ENCODE measurements at regions not wholly inside any gene's neighbourhood (a gene's known extent, or its start where the extent isn't known, plus 50 kb on each side); places are given as distances from the start of the nearest gene placed in this dataset.

- Histone ChIP-seq H3K27ac (ENCODE audit: low read length) (no peak overlapping the region), H3K36me3 (ENCODE audit: control insufficient read depth in 2 of 2, insufficient read depth in 2 of 2, low read length in 2 of 2) (no peaks in the 10 kb centered on the region), H3K9ac (ENCODE audit: low read length in 2 of 2) (no peak overlapping the region), H3K4me3 (ENCODE audit: low read length in 2 of 2) (no peak overlapping the region), H3K9me3 (ENCODE audit: control insufficient read depth in 2 of 2, low read length in 2 of 2) (no peaks in the 10 kb centered on the region), H3K27me3 (ENCODE audit: control insufficient read depth in 1 of 2, insufficient read depth in 2 of 2, low read length in 2 of 2) (no peaks in the 10 kb centered on the region), H3K4me1 (ENCODE audit: control insufficient read depth, insufficient read depth, low read length) (no peaks in the 10 kb centered on the region)
Measured at GRCh38 chr3:102682741-102683140, 247.9 kb downstream of the ZPLD1 start.

DNA sequence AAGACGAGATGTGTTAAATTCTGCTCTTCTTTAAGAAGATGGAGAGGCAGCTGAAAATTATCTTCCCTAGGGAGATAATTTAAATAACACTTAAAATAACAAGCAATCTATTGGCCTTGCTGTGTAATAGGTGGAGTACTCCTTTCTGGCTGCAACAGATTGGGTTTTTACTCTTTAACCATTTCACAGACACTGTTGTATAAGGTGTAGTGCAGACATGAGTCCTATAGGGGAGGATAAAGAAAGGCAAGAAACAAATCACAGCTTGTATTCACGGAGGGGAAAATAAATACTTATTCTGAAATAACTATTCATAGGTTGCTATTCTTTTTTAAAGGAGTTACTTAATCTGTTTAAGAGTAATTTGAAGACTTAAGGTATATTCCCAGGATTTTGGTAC, 252.0 kb downstream of the ZPLD1 start:
- H3K9me3 ChIP-seq (ENCODE audit: control insufficient read depth in 2 of 2, low read length in 2 of 2): no peaks in the 10 kb centered on the region
- no peaks in the 10 kb centered on the region for H3K36me3 ChIP-seq (ENCODE audit: control insufficient read depth in 2 of 2, insufficient read depth in 2 of 2, low read length in 2 of 2)
- no peaks in the 10 kb centered on the region for H3K4me1 ChIP-seq (ENCODE audit: control insufficient read depth, insufficient read depth, low read length)
- no peak overlapping the region for H3K4me3 ChIP-seq (ENCODE audit: low read length in 2 of 2)
- no peaks in the 10 kb centered on the region for H3K27me3 ChIP-seq (ENCODE audit: control insufficient read depth in 1 of 2, insufficient read depth in 2 of 2, low read length in 2 of 2)
- no peak overlapping the region for H3K9ac ChIP-seq (ENCODE audit: low read length in 2 of 2)
- H3K27ac ChIP-seq (ENCODE audit: low read length): no peak overlapping the region

- no peak overlapping the region for H3K4me3 ChIP-seq (ENCODE audit: low read length in 2 of 2)
- H3K9ac ChIP-seq (ENCODE audit: low read length in 2 of 2): no peak overlapping the region
- H3K4me1 ChIP-seq (ENCODE audit: control insufficient read depth, insufficient read depth, low read length): no peaks in the 10 kb centered on the region
- H3K27me3 ChIP-seq (ENCODE audit: control insufficient read depth in 1 of 2, insufficient read depth in 2 of 2, low read length in 2 of 2): no peaks in the 10 kb centered on the region
- H3K9me3 ChIP-seq (ENCODE audit: control insufficient read depth in 2 of 2, low read length in 2 of 2): no peaks in the 10 kb centered on the region
- no peaks in the 10 kb centered on the region for H3K36me3 ChIP-seq (ENCODE audit: control insufficient read depth in 2 of 2, insufficient read depth in 2 of 2, low read length in 2 of 2)
- no peak overlapping the region for H3K27ac ChIP-seq (ENCODE audit: low read length)
Measured at GRCh38 chr3:102687851-102688555, 253.2 kb downstream of the ZPLD1 start.

DNA sequence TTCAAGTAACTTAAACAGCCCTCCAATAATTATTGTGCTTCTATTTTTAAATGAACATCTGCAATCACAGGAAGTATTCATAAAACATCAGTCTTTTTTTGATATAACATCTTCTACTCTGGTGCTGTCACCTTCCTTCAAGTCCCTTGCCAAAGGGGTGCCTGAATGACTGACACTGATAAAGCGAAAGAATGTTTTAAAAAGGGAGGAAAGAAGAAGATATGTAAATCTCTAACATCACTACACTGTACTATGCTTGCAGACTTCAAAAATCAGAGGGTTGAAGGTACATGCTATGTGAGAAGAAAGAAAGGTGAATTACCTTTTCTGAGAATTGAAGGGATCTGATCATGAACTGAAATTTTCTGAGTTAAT, 253.7 kb downstream of the ZPLD1 start:
- Histone ChIP-seq H3K9ac (ENCODE audit: low read length in 2 of 2) (no peak overlapping the region), H3K36me3 (ENCODE audit: control insufficient read depth in 2 of 2, insufficient read depth in 2 of 2, low read length in 2 of 2) (no peaks in the 10 kb centered on the region), H3K27ac (ENCODE audit: low read length) (no peak overlapping the region), H3K4me3 (ENCODE audit: low read length in 2 of 2) (no peak overlapping the region), H3K27me3 (ENCODE audit: control insufficient read depth in 1 of 2, insufficient read depth in 2 of 2, low read length in 2 of 2) (no peaks in the 10 kb centered on the region), H3K4me1 (ENCODE audit: control insufficient read depth, insufficient read depth, low read length) (no peaks in the 10 kb centered on the region), H3K9me3 (ENCODE audit: control insufficient read depth in 2 of 2, low read length in 2 of 2) (no peaks in the 10 kb centered on the region)

GRCh38 chr3:102691507-102691906, 256.7 kb downstream of the ZPLD1 start:
- H3K4me3 ChIP-seq (ENCODE audit: low read length in 2 of 2): no peak overlapping the region
- H3K9me3 ChIP-seq (ENCODE audit: control insufficient read depth in 2 of 2, low read length in 2 of 2): no peaks in the 10 kb centered on the region
- no peak overlapping the region for H3K27ac ChIP-seq (ENCODE audit: low read length)
- H3K9ac ChIP-seq (ENCODE audit: low read length in 2 of 2): no peak overlapping the region
- no peaks in the 10 kb centered on the region for H3K36me3 ChIP-seq (ENCODE audit: control insufficient read depth in 2 of 2, insufficient read depth in 2 of 2, low read length in 2 of 2)
- no peaks in the 10 kb centered on the region for H3K4me1 ChIP-seq (ENCODE audit: control insufficient read depth, insufficient read depth, low read length)
- no peaks in the 10 kb centered on the region for H3K27me3 ChIP-seq (ENCODE audit: control insufficient read depth in 1 of 2, insufficient read depth in 2 of 2, low read length in 2 of 2)

GRCh38 chr3:102699104-102699818, 264.4 kb downstream of the ZPLD1 start:
- no peak overlapping the region for H3K27ac ChIP-seq (ENCODE audit: low read length)
- H3K4me3 ChIP-seq (ENCODE audit: low read length in 2 of 2): no peak overlapping the region
- H3K27me3 ChIP-seq (ENCODE audit: control insufficient read depth in 1 of 2, insufficient read depth in 2 of 2, low read length in 2 of 2): no peaks in the 10 kb centered on the region
- H3K9me3 ChIP-seq (ENCODE audit: control insufficient read depth in 2 of 2, low read length in 2 of 2): no peaks in the 10 kb centered on the region
- no peak overlapping the region for H3K9ac ChIP-seq (ENCODE audit: low read length in 2 of 2)
- no peaks in the 10 kb centered on the region for H3K36me3 ChIP-seq (ENCODE audit: control insufficient read depth in 2 of 2, insufficient read depth in 2 of 2, low read length in 2 of 2)
- H3K4me1 ChIP-seq (ENCODE audit: control insufficient read depth, insufficient read depth, low read length): no peaks in the 10 kb centered on the region

DNA sequence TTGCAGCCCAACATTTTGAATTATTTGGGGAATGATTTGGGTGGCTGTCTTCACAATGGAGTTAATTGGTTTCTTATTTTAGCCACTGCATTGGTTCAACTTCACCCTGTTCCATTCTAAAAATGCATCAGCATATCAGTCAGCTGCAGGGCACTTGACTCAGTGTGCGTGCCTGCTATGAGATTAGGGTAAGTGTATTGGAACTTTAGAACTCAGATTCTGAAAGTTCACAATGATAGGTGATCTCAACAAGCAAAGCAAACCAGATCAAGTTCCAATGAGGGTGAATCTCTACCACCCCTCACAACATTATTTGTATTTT, 265.0 kb downstream of the ZPLD1 start:
- no peak overlapping the region for H3K4me3 ChIP-seq (ENCODE audit: low read length in 2 of 2)

GRCh38 chr3:102712896-102713295, 278.1 kb downstream of the ZPLD1 start:
- H3K36me3 ChIP-seq (ENCODE audit: control insufficient read depth in 2 of 2, insufficient read depth in 2 of 2, low read length in 2 of 2): no peaks in the 10 kb centered on the region
- no peaks in the 10 kb centered on the region for H3K9me3 ChIP-seq (ENCODE audit: control insufficient read depth in 2 of 2, low read length in 2 of 2)
- no peak overlapping the region for H3K9ac ChIP-seq (ENCODE audit: low read length in 2 of 2)
- no peak overlapping the region for H3K4me3 ChIP-seq (ENCODE audit: low read length in 2 of 2)
- no peaks in the 10 kb centered on the region for H3K4me1 ChIP-seq (ENCODE audit: control insufficient read depth, insufficient read depth, low read length)
- H3K27ac ChIP-seq (ENCODE audit: low read length): no peak overlapping the region
- no peaks in the 10 kb centered on the region for H3K27me3 ChIP-seq (ENCODE audit: control insufficient read depth in 1 of 2, insufficient read depth in 2 of 2, low read length in 2 of 2)

More for the DNA sequence above, 265.0 kb downstream of the ZPLD1 start:
- no peak overlapping the region for H3K9ac ChIP-seq (ENCODE audit: low read length in 2 of 2)
- no peaks in the 10 kb centered on the region for H3K4me1 ChIP-seq (ENCODE audit: control insufficient read depth, insufficient read depth, low read length)
- no peaks in the 10 kb centered on the region for H3K9me3 ChIP-seq (ENCODE audit: control insufficient read depth in 2 of 2, low read length in 2 of 2)
- no peak overlapping the region for H3K27ac ChIP-seq (ENCODE audit: low read length)
- H3K27me3 ChIP-seq (ENCODE audit: control insufficient read depth in 1 of 2, insufficient read depth in 2 of 2, low read length in 2 of 2): no peaks in the 10 kb centered on the region
- H3K36me3 ChIP-seq (ENCODE audit: control insufficient read depth in 2 of 2, insufficient read depth in 2 of 2, low read length in 2 of 2): no peaks in the 10 kb centered on the region

GRCh38 chr3:102714567-102714966, 279.8 kb downstream of the ZPLD1 start:
- H3K4me1 ChIP-seq (ENCODE audit: control insufficient read depth, insufficient read depth, low read length): no peaks in the 10 kb centered on the region
- no peak overlapping the region for H3K9ac ChIP-seq (ENCODE audit: low read length in 2 of 2)
- no peak overlapping the region for H3K4me3 ChIP-seq (ENCODE audit: low read length in 2 of 2)
- no peak overlapping the region for H3K27ac ChIP-seq (ENCODE audit: low read length)
- H3K9me3 ChIP-seq (ENCODE audit: control insufficient read depth in 2 of 2, low read length in 2 of 2): no peaks in the 10 kb centered on the region
- no peaks in the 10 kb centered on the region for H3K36me3 ChIP-seq (ENCODE audit: control insufficient read depth in 2 of 2, insufficient read depth in 2 of 2, low read length in 2 of 2)
- no peaks in the 10 kb centered on the region for H3K27me3 ChIP-seq (ENCODE audit: control insufficient read depth in 1 of 2, insufficient read depth in 2 of 2, low read length in 2 of 2)

DNA sequence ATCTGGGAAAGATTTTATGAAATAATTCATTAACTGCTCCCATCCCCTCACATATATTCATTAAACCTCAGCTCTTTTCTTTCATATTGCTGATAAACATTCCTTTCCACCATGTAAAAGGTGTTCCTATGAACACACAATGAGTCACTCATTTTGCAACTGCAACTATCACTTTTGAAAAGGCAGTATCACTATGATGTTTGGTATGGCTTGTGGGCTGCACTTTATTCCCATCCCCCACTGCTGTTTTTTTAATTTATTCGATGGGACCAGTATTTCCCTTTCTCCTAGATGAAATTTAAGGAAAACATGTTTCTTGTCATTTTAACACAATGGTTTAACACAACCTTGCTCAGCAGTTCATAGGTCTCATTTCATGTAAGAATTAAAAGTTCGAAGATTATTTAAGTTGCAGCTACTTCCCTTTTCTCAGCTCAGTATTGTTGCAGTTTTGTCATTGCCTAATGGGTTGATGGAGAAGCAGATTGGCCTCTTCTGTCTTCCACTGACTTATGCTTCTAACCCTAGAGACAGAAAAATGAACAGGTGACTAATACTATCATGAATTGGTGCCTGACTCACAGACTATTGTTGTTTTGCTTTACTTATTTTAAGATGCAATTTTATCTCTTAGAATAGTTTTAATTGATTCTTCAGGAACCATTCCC, 280.3 kb downstream of the ZPLD1 start:
- H3K36me3 ChIP-seq (ENCODE audit: control insufficient read depth in 2 of 2, insufficient read depth in 2 of 2, low read length in 2 of 2): no peaks in the 10 kb centered on the region
- H3K9ac ChIP-seq (ENCODE audit: low read length in 2 of 2): no peak overlapping the region
- H3K27ac ChIP-seq (ENCODE audit: low read length): no peak overlapping the region
- H3K4me1 ChIP-seq (ENCODE audit: control insufficient read depth, insufficient read depth, low read length): no peaks in the 10 kb centered on the region
- H3K27me3 ChIP-seq (ENCODE audit: control insufficient read depth in 1 of 2, insufficient read depth in 2 of 2, low read length in 2 of 2): no peaks in the 10 kb centered on the region
- H3K4me3 ChIP-seq (ENCODE audit: low read length in 2 of 2): no peak overlapping the region
- H3K9me3 ChIP-seq (ENCODE audit: control insufficient read depth in 2 of 2, low read length in 2 of 2): no peaks in the 10 kb centered on the region

GRCh38 chr3:102718651-102719050, 283.8 kb downstream of the ZPLD1 start:
- no peaks in the 10 kb centered on the region for H3K4me1 ChIP-seq (ENCODE audit: control insufficient read depth, insufficient read depth, low read length)

More at GRCh38 chr3:102718651-102719050, 283.8 kb downstream of the ZPLD1 start:
- Histone ChIP-seq H3K27ac (ENCODE audit: low read length) (no peak overlapping the region), H3K36me3 (ENCODE audit: control insufficient read depth in 2 of 2, insufficient read depth in 2 of 2, low read length in 2 of 2) (no peaks in the 10 kb centered on the region), H3K9ac (ENCODE audit: low read length in 2 of 2) (no peak overlapping the region), H3K27me3 (ENCODE audit: control insufficient read depth in 1 of 2, insufficient read depth in 2 of 2, low read length in 2 of 2) (no peaks in the 10 kb centered on the region), H3K9me3 (ENCODE audit: control insufficient read depth in 2 of 2, low read length in 2 of 2) (no peaks in the 10 kb centered on the region), H3K4me3 (ENCODE audit: low read length in 2 of 2) (no peak overlapping the region)
